Fibroblast of villous mesenchyme (primary cell): ENCODE measurements at regions not wholly inside any gene's neighbourhood (a gene's known extent, or its start where the extent isn't known, plus 50 kb on each side); places are given as distances from the start of the nearest gene placed in this dataset.

Source experiments
- DNase-seq: peaks from one replicate; pipeline ENCODE4 v3.0.0-alpha.2; 2010; ENCODE audit warnings: low read depth
- H3K4me3 ChIP-seq: 2 replicates; pipeline ENCODE4 v1.5.1; 2011; ENCODE audit warnings: low read depth, mild to moderate bottlenecking, low read length
- CTCF ChIP-seq: IDR thresholded peaks from 2 replicates; pipeline ENCODE4 v1.5.1; 2012; ENCODE audit warnings: low read depth, mild to moderate bottlenecking, low read length; ENCODE audit not compliant: insufficient read depth

- TF ChIP-seq CTCF = no peak
- H3K4me3 ChIP-seq = no peak overlapping the region
- DNase-seq = no peak
Observed at GRCh38 chr18:43465483-43465882, 188.2 kb upstream of the SYT4 start.

GRCh38 chr18:43471873-43472272, 194.6 kb upstream of the SYT4 start:
- no peak for DNase-seq
- no peak overlapping the region for H3K4me3 ChIP-seq
- no peak for TF ChIP-seq CTCF

GRCh38 chr18:43481069-43481468, 203.8 kb upstream of the SYT4 start:
- TF ChIP-seq CTCF = no peak

GRCh38 chr18:43482136-43482535, 204.8 kb upstream of the SYT4 start:
- no peak overlapping the region for H3K4me3 ChIP-seq
- DNase-seq = no peak
- no peak for TF ChIP-seq CTCF

More at GRCh38 chr18:43481069-43481468, 203.8 kb upstream of the SYT4 start:
- DNase-seq = no peak
- no peak overlapping the region for H3K4me3 ChIP-seq

GRCh38 chr18:43482600-43482999, 205.3 kb upstream of the SYT4 start:
- DNase-seq = no peak
- no peak overlapping the region for H3K4me3 ChIP-seq
- TF ChIP-seq CTCF = no peak

- no peak overlapping the region for H3K4me3 ChIP-seq
- no peak for TF ChIP-seq CTCF
- DNase-seq = no peak
Observed at GRCh38 chr18:43484710-43485109, 207.4 kb upstream of the SYT4 start.

- no peak for DNase-seq
- no peak for TF ChIP-seq CTCF
- no peak overlapping the region for H3K4me3 ChIP-seq
Observed at GRCh38 chr18:43485545-43485963, 208.3 kb upstream of the SYT4 start.
